ENCODE measurements at regions not wholly inside any gene's neighbourhood (a gene's known extent, or its start where the extent isn't known, plus 50 kb on each side); places are given as distances from the start of the nearest gene placed in this dataset.
"Not testable (repeated sequence)": the region's sequence is repeated elsewhere in the genome, so short reads cannot be mapped to it uniquely, and the experiment has no call there.

DNA sequence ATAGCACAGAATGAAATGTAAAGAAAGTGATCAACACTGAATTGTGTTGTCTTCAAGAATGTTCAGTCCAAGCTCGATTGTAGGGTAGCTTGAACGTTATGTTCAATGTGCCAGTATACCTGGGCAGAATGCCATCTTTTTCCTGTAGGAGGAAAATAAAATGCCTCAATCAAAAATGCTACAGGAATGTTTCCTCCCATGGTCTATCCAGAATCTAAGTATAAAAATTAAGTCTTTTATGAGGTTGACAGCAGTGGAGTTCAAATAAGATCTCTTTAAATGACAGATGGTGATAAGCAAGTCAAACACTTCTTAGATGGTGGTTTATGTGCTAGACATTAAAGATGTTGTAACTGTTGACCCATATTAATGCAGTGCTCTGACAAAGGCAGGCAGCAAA lies 488.6 kb downstream of the CSNK1G3 start:
- Histone ChIP-seq H3K36me3 (ENCODE audit: control insufficient read depth in 1 of 2, insufficient read depth in 2 of 2, low read length in 1 of 2) (no peaks in the 10 kb centered on the region), H3K27me3 (ENCODE audit: control insufficient read depth in 1 of 2, insufficient read depth in 2 of 2, low read length in 1 of 2) (no peaks in the 10 kb centered on the region), H3K4me3 (ENCODE audit: low read length in 2 of 2) (no peak overlapping the region), H3K27ac (ENCODE audit: low read depth in 1 of 2, low read length in 2 of 2) (no peak overlapping the region), H3K9me3 (ENCODE audit: control insufficient read depth, low read length) (no peaks in the 10 kb centered on the region), H3K4me1 (ENCODE audit: control insufficient read depth in 1 of 2, insufficient read depth in 2 of 2, low read length in 2 of 2) (no peaks in the 10 kb centered on the region)
- ATAC-seq (ENCODE audit: low FRiP score) (no peak), DNase-seq (no peak)
- 9 to 10% methylated on average over 2 of the region's 2 CpGs for WGBS, 2 donors
- intact Hi-C loops (cut with DNase I), result no loop called here

DNA sequence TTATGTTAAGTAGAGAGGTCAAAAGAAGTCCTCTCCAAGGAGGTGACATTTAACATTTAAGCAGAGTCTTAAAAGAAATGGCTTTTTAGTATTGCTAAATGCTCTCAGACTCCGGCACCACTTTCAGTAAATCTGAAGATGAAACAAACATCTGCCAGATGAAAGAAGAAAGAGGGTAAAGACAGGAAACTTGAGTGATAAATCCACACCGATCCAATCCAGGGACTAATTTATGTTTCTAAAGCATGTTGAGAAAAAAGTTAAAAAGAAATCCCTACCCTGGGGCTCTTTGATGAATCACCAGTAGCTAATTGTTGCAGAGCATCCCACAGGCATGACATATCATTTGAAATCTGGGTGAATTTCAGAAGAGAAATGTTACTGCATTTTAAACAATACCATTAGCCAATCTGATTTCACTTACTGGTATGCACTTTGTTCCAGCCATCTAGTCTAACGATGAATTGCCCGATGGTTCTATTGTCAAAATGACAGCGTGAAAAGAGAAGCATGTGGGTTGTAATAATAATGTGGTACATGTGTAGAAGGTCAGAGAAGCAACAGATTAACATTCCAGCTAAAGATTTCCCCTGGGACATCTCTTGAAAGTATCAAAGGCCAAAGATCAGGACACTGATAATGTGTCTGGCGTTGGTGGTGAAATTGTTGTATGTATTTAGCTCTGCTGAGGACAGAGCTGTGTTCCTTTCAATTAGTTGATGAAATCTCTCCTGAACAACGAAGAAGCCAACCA lies 485.7 kb downstream of the CSNK1G3 start:
- Histone ChIP-seq H3K4me3 (ENCODE audit: low read length in 2 of 2) (no peak overlapping the region), H3K9me3 (ENCODE audit: control insufficient read depth, low read length) (no peaks in the 10 kb centered on the region), H3K27me3 (ENCODE audit: control insufficient read depth in 1 of 2, insufficient read depth in 2 of 2, low read length in 1 of 2) (no peaks in the 10 kb centered on the region), H3K4me1 (ENCODE audit: control insufficient read depth in 1 of 2, insufficient read depth in 2 of 2, low read length in 2 of 2) (no peaks in the 10 kb centered on the region), H3K36me3 (ENCODE audit: control insufficient read depth in 1 of 2, insufficient read depth in 2 of 2, low read length in 1 of 2) (no peaks in the 10 kb centered on the region), H3K27ac (ENCODE audit: low read depth in 1 of 2, low read length in 2 of 2) (no peak overlapping the region)
- WGBS, 2 donors, result 53 to 55% methylated on average over 7 of the region's 7 CpGs
- DNase-seq (no peak), ATAC-seq (ENCODE audit: low FRiP score) (peak; percentile 7)
- intact Hi-C loops (cut with DNase I), result no loop called here

DNA sequence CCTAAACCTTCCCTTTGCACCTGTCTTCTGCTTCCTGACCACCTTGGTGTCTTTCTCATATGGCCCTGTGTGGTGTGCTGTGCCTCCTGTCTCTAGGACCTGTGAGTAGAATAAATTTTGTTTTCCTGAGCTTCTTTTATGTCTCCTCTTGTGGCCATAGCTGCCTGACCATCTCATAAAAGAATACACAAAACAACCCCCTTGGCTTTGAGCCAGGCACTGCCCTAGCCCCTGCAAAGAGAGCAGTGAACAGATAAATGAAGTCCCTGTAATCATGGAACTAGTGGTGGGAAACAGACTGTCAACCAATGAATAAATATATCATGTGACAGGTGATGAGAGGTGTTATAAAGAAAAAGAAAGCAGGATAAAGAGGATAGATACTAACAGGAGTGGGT lies 485.1 kb downstream of the CSNK1G3 start:
- no peak overlapping the region for H3K27ac ChIP-seq (ENCODE audit: low read depth in 1 of 2, low read length in 2 of 2)
- H3K36me3 ChIP-seq (ENCODE audit: control insufficient read depth in 1 of 2, insufficient read depth in 2 of 2, low read length in 1 of 2), result no peaks in the 10 kb centered on the region
- no peak overlapping the region for H3K4me3 ChIP-seq (ENCODE audit: low read length in 2 of 2)
- H3K9me3 ChIP-seq (ENCODE audit: control insufficient read depth, low read length), result no peaks in the 10 kb centered on the region
- DNase-seq, result no peak
- no peaks in the 10 kb centered on the region for H3K4me1 ChIP-seq (ENCODE audit: control insufficient read depth in 1 of 2, insufficient read depth in 2 of 2, low read length in 2 of 2)
- ATAC-seq (ENCODE audit: low FRiP score), result no peak
- H3K27me3 ChIP-seq (ENCODE audit: control insufficient read depth in 1 of 2, insufficient read depth in 2 of 2, low read length in 1 of 2), result no peaks in the 10 kb centered on the region
- intact Hi-C loops (cut with DNase I), result no loop called here

DNA sequence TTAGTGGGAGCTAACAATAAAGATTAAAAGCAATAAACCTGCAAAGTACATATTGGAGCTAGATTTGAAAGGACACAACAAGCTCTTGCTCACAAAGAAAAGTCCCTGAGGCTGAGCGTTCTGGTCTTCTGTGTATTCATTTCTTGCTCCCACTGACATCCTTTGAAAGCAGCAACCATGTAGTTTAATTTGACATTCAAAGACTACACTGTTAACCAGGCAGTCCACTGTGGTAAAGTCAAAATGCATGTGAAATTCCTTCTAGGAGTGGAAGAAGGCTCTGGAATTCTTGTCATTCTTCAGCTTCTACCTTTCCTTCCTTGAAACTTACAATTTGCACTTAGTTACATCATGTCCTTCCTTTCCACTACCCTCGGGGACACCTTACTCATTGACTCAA lies 480.7 kb downstream of the CSNK1G3 start:
- no peak for DNase-seq
- no peak for ATAC-seq (ENCODE audit: low FRiP score)
- Histone ChIP-seq H3K9me3 (ENCODE audit: control insufficient read depth, low read length) (no peaks in the 10 kb centered on the region), H3K27me3 (ENCODE audit: control insufficient read depth in 1 of 2, insufficient read depth in 2 of 2, low read length in 1 of 2) (no peaks in the 10 kb centered on the region), H3K4me1 (ENCODE audit: control insufficient read depth in 1 of 2, insufficient read depth in 2 of 2, low read length in 2 of 2) (no peaks in the 10 kb centered on the region), H3K4me3 (ENCODE audit: low read length in 2 of 2) (no peak overlapping the region), H3K36me3 (ENCODE audit: control insufficient read depth in 1 of 2, insufficient read depth in 2 of 2, low read length in 1 of 2) (no peaks in the 10 kb centered on the region), H3K27ac (ENCODE audit: low read depth in 1 of 2, low read length in 2 of 2) (no peak overlapping the region)
- 70 to 75% methylated on average over 2 of the region's 2 CpGs for WGBS, 2 donors
- intact Hi-C loops (cut with DNase I), result no loop called here

DNA sequence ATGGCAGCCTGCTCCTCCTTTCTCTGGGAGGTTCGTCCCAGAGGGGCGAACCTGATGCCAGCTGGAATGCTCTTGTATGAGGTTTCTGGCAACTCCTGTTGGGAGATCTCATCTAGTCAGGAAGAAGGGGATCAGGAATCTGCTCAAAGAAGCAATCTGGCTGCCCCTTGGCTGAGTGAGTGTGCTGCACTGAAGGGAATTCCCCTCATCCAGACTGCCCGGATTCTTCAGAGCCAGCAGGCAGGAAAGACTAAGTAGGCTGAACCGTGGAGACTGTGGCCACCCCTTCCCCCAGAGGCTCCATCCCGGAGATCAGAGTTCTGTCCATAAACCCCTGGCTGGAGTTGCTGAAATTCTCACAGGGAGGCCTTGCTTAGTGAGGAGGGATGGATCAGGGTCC lies 476.0 kb downstream of the CSNK1G3 start:
- 85% methylated on average over 5 of the region's 5 CpGs for WGBS, 2 donors
- intact Hi-C loops (cut with DNase I), result no loop called here
- ATAC-seq (ENCODE audit: low FRiP score), result no peak

DNA sequence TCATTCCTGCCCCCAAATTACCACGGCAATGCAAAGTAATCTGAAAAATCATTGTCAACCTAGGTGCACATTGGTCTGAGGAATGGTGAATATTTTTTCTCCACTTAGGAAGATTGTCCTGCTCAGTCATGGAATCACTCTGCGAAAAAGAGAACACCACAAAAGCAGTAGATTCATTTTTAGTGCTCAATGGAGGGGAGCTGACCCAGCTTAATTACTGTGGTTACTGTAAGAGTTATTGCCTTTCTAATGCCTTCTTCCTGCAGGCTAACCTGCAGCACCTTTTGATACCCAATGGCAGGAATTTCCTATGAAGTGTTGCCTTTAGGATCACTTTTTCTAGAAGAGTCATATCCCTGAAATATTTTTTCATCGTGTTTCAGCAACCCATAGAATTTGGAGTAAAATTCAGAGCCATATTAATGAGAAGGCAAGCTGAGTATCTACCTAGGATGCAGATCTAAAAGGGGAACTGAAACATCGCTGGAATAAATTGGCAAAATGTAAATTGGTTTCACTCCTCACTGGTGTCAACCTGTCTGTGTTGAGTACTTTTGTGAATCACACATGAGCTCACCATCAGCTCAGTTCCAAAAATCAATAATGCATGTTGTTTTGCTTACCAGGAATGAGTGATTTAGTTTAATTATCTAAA lies 464.5 kb downstream of the CSNK1G3 start:
- 83 to 89% methylated on average over 4 of the region's 4 CpGs for WGBS, 2 donors
- intact Hi-C loops (cut with DNase I), result no loop called here
- Histone ChIP-seq H3K4me3 (ENCODE audit: low read length in 2 of 2) (no peak overlapping the region), H3K4me1 (ENCODE audit: control insufficient read depth in 1 of 2, insufficient read depth in 2 of 2, low read length in 2 of 2) (no peaks in the 10 kb centered on the region), H3K9me3 (ENCODE audit: control insufficient read depth, low read length) (no peaks in the 10 kb centered on the region), H3K27me3 (ENCODE audit: control insufficient read depth in 1 of 2, insufficient read depth in 2 of 2, low read length in 1 of 2) (no peaks in the 10 kb centered on the region), H3K27ac (ENCODE audit: low read depth in 1 of 2, low read length in 2 of 2) (no peak overlapping the region), H3K36me3 (ENCODE audit: control insufficient read depth in 1 of 2, insufficient read depth in 2 of 2, low read length in 1 of 2) (no peaks in the 10 kb centered on the region)
- ATAC-seq (ENCODE audit: low FRiP score) (no peak), DNase-seq (no peak)

More for the DNA sequence above, 476.0 kb downstream of the CSNK1G3 start:
- no peaks in the 10 kb centered on the region for H3K27me3 ChIP-seq (ENCODE audit: control insufficient read depth in 1 of 2, insufficient read depth in 2 of 2, low read length in 1 of 2)
- H3K4me1 ChIP-seq (ENCODE audit: control insufficient read depth in 1 of 2, insufficient read depth in 2 of 2, low read length in 2 of 2), result no peaks in the 10 kb centered on the region
- no peak overlapping the region for H3K4me3 ChIP-seq (ENCODE audit: low read length in 2 of 2)
- H3K9me3 ChIP-seq (ENCODE audit: control insufficient read depth, low read length), result no peaks in the 10 kb centered on the region
- no peaks in the 10 kb centered on the region for H3K36me3 ChIP-seq (ENCODE audit: control insufficient read depth in 1 of 2, insufficient read depth in 2 of 2, low read length in 1 of 2)
- no peak for DNase-seq
- no peak overlapping the region for H3K27ac ChIP-seq (ENCODE audit: low read depth in 1 of 2, low read length in 2 of 2)

DNA sequence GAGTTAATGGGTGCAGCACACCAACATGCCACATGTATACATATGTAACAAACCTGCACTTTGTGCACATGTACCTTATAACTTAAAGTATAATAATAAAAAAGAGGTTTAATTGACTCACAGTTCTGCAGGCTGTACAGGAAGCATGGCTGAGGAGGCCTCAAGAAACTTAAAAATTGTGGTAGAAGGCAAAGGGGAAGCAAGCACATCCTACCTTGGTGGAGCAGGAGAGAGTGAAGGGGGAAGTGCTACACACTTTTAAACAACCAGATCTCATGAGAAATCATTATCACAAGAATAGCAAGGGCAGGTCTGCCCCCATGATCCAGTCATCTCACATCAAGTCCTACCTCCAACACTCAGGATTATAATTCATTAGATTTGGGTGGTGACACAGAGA lies 463.5 kb downstream of the CSNK1G3 start:
- H3K9me3 ChIP-seq (ENCODE audit: control insufficient read depth, low read length); H3K36me3 ChIP-seq (ENCODE audit: control insufficient read depth in 1 of 2, insufficient read depth in 2 of 2, low read length in 1 of 2); ATAC-seq (ENCODE audit: low FRiP score); H3K27ac ChIP-seq (ENCODE audit: low read depth in 1 of 2, low read length in 2 of 2); H3K4me3 ChIP-seq (ENCODE audit: low read length in 2 of 2); DNase-seq; H3K4me1 ChIP-seq (ENCODE audit: control insufficient read depth in 1 of 2, insufficient read depth in 2 of 2, low read length in 2 of 2); H3K27me3 ChIP-seq (ENCODE audit: control insufficient read depth in 1 of 2, insufficient read depth in 2 of 2, low read length in 1 of 2); intact Hi-C loops (cut with DNase I): not testable (repeated sequence)

DNA sequence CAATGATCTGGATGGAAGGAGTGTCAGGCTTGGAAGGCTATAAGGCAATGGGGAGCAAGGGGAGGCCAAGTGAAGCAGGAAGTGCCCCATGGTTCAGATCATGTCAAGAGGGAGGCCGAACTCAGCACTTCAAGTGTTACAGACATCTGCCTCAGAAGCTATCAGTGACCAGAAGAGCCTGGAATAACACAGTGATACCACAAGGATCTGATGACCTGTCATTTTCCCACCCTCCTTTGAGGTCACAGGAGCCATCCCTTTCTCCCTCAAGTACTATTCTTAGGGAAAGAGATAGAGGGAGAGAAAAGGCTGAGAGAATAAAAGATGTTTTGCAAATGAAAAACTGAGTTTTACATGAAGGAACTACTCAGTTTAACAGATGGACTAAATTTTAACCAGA lies 454.8 kb downstream of the CSNK1G3 start:
- no peak overlapping the region for H3K27ac ChIP-seq (ENCODE audit: low read depth in 1 of 2, low read length in 2 of 2)
- WGBS, 2 donors, result 94 to 98% methylated on average over 1 of the region's 1 CpG
- H3K27me3 ChIP-seq (ENCODE audit: control insufficient read depth in 1 of 2, insufficient read depth in 2 of 2, low read length in 1 of 2), result no peaks in the 10 kb centered on the region
- no peaks in the 10 kb centered on the region for H3K9me3 ChIP-seq (ENCODE audit: control insufficient read depth, low read length)
- no peak for ATAC-seq (ENCODE audit: low FRiP score)
- intact Hi-C loops (cut with DNase I), result no loop called here
- no peak for DNase-seq
- H3K36me3 ChIP-seq (ENCODE audit: control insufficient read depth in 1 of 2, insufficient read depth in 2 of 2, low read length in 1 of 2), result no peaks in the 10 kb centered on the region
- no peaks in the 10 kb centered on the region for H3K4me1 ChIP-seq (ENCODE audit: control insufficient read depth in 1 of 2, insufficient read depth in 2 of 2, low read length in 2 of 2)
- no peak overlapping the region for H3K4me3 ChIP-seq (ENCODE audit: low read length in 2 of 2)

DNA sequence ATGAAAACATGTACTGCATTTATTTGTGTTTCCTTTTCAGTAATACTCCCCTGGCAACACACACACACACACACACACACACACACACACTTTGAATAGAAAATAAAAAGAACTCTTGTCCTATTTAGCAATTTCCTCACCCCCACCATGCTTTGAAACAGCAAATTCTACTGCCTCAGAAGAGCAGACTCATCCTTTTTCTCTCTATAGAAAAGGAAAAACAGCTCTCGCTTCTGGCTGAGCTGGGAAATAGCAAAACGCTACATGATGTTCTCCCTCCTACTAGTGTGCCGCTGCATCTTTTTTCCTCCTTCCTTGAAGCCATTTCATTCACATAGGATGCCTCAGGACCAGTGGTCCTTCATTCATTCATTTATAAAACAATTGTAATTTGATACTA lies 453.6 kb downstream of the CSNK1G3 start:
- intact Hi-C loops (cut with DNase I), result no loop called here
- DNase-seq (no peak), ATAC-seq (ENCODE audit: low FRiP score) (no peak)
- H3K27ac ChIP-seq (ENCODE audit: low read depth in 1 of 2, low read length in 2 of 2), result no peak overlapping the region
- no peak overlapping the region for H3K4me3 ChIP-seq (ENCODE audit: low read length in 2 of 2)
- H3K27me3 ChIP-seq (ENCODE audit: control insufficient read depth in 1 of 2, insufficient read depth in 2 of 2, low read length in 1 of 2), result no peaks in the 10 kb centered on the region
- no peaks in the 10 kb centered on the region for H3K9me3 ChIP-seq (ENCODE audit: control insufficient read depth, low read length)
- no peaks in the 10 kb centered on the region for H3K4me1 ChIP-seq (ENCODE audit: control insufficient read depth in 1 of 2, insufficient read depth in 2 of 2, low read length in 2 of 2)
- H3K36me3 ChIP-seq (ENCODE audit: control insufficient read depth in 1 of 2, insufficient read depth in 2 of 2, low read length in 1 of 2), result no peaks in the 10 kb centered on the region
- 83 to 84% methylated on average over 3 of the region's 3 CpGs for WGBS, 2 donors
